CD4-positive, alpha-beta T cell treated with Interleukin-12 subunit alpha and Interleukin-12 subunit beta, for 1 hour (primary cell): ENCODE measurements at regions not wholly inside any gene's neighbourhood (a gene's known extent, or its start where the extent isn't known, plus 50 kb on each side); places are given as distances from the start of the nearest gene placed in this dataset.
"Not testable (repeated sequence)": the region's sequence is repeated elsewhere in the genome, so short reads cannot be mapped to it uniquely, and the experiment has no call there.

Experiments used
- DNase-seq: peaks from one replicate; pipeline ENCODE4 v3.0.0-alpha.2; 2020

GRCh38 chr11:67761211-67761610 is 86.8 kb upstream of the ALDH3B2 start:
- DNase-seq, result not testable (repeated sequence)

GRCh38 chr11:67759321-67759720 is 84.9 kb upstream of the ALDH3B2 start:
- DNase-seq, result not testable (repeated sequence)

GRCh38 chr11:67758467-67758866 is 84.0 kb upstream of the ALDH3B2 start:
- DNase-seq, result not testable (repeated sequence)

GRCh38 chr11:67758009-67758408 is 83.6 kb upstream of the ALDH3B2 start:
- not testable (repeated sequence) for DNase-seq

GRCh38 chr11:67753820-67754219 is 79.4 kb upstream of the ALDH3B2 start:
- not testable (repeated sequence) for DNase-seq

- no peak for DNase-seq
Measured at GRCh38 chr11:67745181-67745726, 70.8 kb upstream of the ALDH3B2 start.

GRCh38 chr11:67744231-67744630 is 69.8 kb upstream of the ALDH3B2 start:
- not testable (repeated sequence) for DNase-seq

GRCh38 chr11:67738231-67738630 is 63.8 kb upstream of the ALDH3B2 start:
- DNase-seq, result not testable (repeated sequence)

- DNase-seq, result not testable (repeated sequence)
Measured at GRCh38 chr11:67737562-67738080, 63.2 kb upstream of the ALDH3B2 start.

GRCh38 chr11:67732045-67732787 is 57.8 kb upstream of the ALDH3B2 start:
- peak; percentile 52 for DNase-seq

GRCh38 chr11:67731583-67731982 is 57.2 kb upstream of the ALDH3B2 start:
- DNase-seq, result no peak

- not testable (repeated sequence) for DNase-seq
Measured at GRCh38 chr11:67728163-67728571, 53.7 kb upstream of the ALDH3B2 start.

GRCh38 chr11:67727066-67728040 is 52.9 kb upstream of the ALDH3B2 start:
- DNase-seq, result peak; percentile 8
